ENCODE measurements at regions not wholly inside any gene's neighbourhood (a gene's known extent, or its start where the extent isn't known, plus 50 kb on each side); places are given as distances from the start of the nearest gene placed in this dataset.

GRCh38 chr12:131608740-131609690 is 101.9 kb upstream of the SFSWAP start:
- Histone ChIP-seq H3K4me3 (ENCODE audit: low read length) (no peak overlapping the region), H3K9me3 (ENCODE audit: control insufficient read depth in 1 of 2, insufficient read depth in 1 of 2, low read length in 2 of 2) (peaks cover 0 to 3% of the 10 kb centered on the region in 2 experiments), H3K27ac (ENCODE audit: low read depth in 1 of 2, low read length in 2 of 2) (no peak overlapping the region), H3K27me3 (ENCODE audit: control insufficient read depth in 1 of 2, insufficient read depth in 2 of 2, low read length in 2 of 2) (no peaks in the 10 kb centered on the region), H3K4me1 (ENCODE audit: insufficient read depth, low read length) (peaks cover 50% of the 10 kb centered on the region), H3K36me3 (ENCODE audit: insufficient read depth, low read length) (no peaks in the 10 kb centered on the region)
- Mint-ChIP-seq H3K27ac (no peak overlapping the region), H3K9me3 (no peaks in the 10 kb centered on the region), H3K36me3 (ENCODE audit: low read depth) (no peaks in the 10 kb centered on the region), H3K4me3 (peak overlapping the region; percentile 42), H3K27me3 (no peaks in the 10 kb centered on the region), H3K4me1 (ENCODE audit: low read depth) (peaks cover 51% of the 10 kb centered on the region)
- DNase-seq (peak in 13 of 14 experiments; percentile 34 to 79 (median 54)), ATAC-seq (ENCODE audit: poor library complexity) (peak; percentile 70)
- TF ChIP-seq, protein P1, sequence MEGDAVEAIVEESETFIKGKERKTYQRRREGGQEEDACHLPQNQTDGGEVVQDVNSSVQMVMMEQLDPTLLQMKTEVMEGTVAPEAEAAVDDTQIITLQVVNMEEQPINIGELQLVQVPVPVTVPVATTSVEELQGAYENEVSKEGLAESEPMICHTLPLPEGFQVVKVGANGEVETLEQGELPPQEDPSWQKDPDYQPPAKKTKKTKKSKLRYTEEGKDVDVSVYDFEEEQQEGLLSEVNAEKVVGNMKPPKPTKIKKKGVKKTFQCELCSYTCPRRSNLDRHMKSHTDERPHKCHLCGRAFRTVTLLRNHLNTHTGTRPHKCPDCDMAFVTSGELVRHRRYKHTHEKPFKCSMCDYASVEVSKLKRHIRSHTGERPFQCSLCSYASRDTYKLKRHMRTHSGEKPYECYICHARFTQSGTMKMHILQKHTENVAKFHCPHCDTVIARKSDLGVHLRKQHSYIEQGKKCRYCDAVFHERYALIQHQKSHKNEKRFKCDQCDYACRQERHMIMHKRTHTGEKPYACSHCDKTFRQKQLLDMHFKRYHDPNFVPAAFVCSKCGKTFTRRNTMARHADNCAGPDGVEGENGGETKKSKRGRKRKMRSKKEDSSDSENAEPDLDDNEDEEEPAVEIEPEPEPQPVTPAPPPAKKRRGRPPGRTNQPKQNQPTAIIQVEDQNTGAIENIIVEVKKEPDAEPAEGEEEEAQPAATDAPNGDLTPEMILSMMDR (IDR thresholded peaks at IDR 0.05), result peak; percentile 82
- intact Hi-C loops (cut with DNase I, micrococcal nuclease), result loop anchor here (2.0 to 10.0 kb wide), 2 partner anchors 96 to 102 kb away; partner anchors contain the start of gene SFSWAP (in 1 of the 2)
- CTCF ChIA-PET, result no interaction called here
- POLR2A ChIA-PET, result no interaction called here

- Mint-ChIP-seq H3K27ac (no peak overlapping the region), H3K36me3 (ENCODE audit: low read depth) (no peaks in the 10 kb centered on the region), H3K9me3 (no peaks in the 10 kb centered on the region), H3K4me1 (ENCODE audit: low read depth) (peaks cover 44% of the 10 kb centered on the region), H3K4me3 (no peak overlapping the region), H3K27me3 (no peaks in the 10 kb centered on the region)
- ATAC-seq (ENCODE audit: poor library complexity), result no peak
- Histone ChIP-seq H3K4me1 (ENCODE audit: insufficient read depth, low read length) (peaks cover 42% of the 10 kb centered on the region), H3K36me3 (ENCODE audit: insufficient read depth, low read length) (no peaks in the 10 kb centered on the region), H3K4me3 (ENCODE audit: low read length) (no peak overlapping the region), H3K27me3 (ENCODE audit: control insufficient read depth in 1 of 2, insufficient read depth in 2 of 2, low read length in 2 of 2) (no peaks in the 10 kb centered on the region), H3K9me3 (ENCODE audit: control insufficient read depth in 1 of 2, insufficient read depth in 1 of 2, low read length in 2 of 2) (no peaks in the 10 kb centered on the region), H3K27ac (ENCODE audit: low read depth in 1 of 2, low read length in 2 of 2) (no peak overlapping the region)
- intact Hi-C loops (cut with DNase I, micrococcal nuclease), result loop anchor here (2.0 to 10.0 kb wide), 2 partner anchors 95 to 101 kb away; partner anchors contain the start of gene SFSWAP (in 1 of the 2)
- ChIA-PET POLR2A (no interaction called here), CTCF (no interaction called here)
- no peak for DNase-seq
- TF ChIP-seq, protein P1 (IDR thresholded peaks at IDR 0.05), result no peak
Measured at GRCh38 chr12:131609762-131610161, 101.1 kb upstream of the SFSWAP start.

DNA sequence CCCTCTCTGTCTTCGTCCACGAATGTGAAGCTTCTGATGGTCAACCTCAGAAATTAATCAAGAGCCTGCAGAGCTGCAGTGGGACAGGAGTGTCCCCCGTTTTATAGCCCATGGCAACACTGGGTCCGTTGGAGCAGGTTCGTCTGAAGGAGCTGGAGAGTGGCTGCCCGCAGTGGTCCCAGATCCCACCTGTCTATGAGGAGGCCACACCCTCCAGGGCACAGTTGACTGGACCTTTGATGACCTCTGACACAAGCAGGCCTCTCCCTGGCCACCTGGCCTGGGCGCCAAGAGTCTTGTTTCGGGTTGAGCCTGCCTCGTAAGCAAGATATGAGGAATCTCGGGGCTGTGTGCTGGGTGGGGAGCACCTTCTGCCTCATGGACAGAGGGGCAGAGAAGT is 100.7 kb upstream of the SFSWAP start:
- H3K4me1 ChIP-seq (ENCODE audit: insufficient read depth, low read length), result peaks cover 38% of the 10 kb centered on the region
- no peak for DNase-seq
- no peaks in the 10 kb centered on the region for H3K27me3 ChIP-seq (ENCODE audit: control insufficient read depth in 1 of 2, insufficient read depth in 2 of 2, low read length in 2 of 2)
- H3K27me3 Mint-ChIP-seq, result no peaks in the 10 kb centered on the region
- CTCF ChIA-PET, result no interaction called here
- H3K9me3 ChIP-seq (ENCODE audit: control insufficient read depth in 1 of 2, insufficient read depth in 1 of 2, low read length in 2 of 2), result no peaks in the 10 kb centered on the region
- H3K4me3 Mint-ChIP-seq, result no peak overlapping the region
- H3K27ac Mint-ChIP-seq, result no peak overlapping the region
- no peak for ATAC-seq (ENCODE audit: poor library complexity)
- H3K36me3 Mint-ChIP-seq (ENCODE audit: low read depth), result no peaks in the 10 kb centered on the region
- intact Hi-C loops (cut with DNase I, micrococcal nuclease), result no loop called here
- H3K4me1 Mint-ChIP-seq (ENCODE audit: low read depth), result peaks cover 40% of the 10 kb centered on the region
- TF ChIP-seq, protein P1 (IDR thresholded peaks at IDR 0.05), result no peak
- H3K27ac ChIP-seq (ENCODE audit: low read depth in 1 of 2, low read length in 2 of 2), result no peak overlapping the region
- H3K4me3 ChIP-seq (ENCODE audit: low read length), result no peak overlapping the region
- no peaks in the 10 kb centered on the region for H3K36me3 ChIP-seq (ENCODE audit: insufficient read depth, low read length)
- no peaks in the 10 kb centered on the region for H3K9me3 Mint-ChIP-seq
- POLR2A ChIA-PET, result no interaction called here
